Testis (tissue), 2 donors: ENCODE measurements at regions not wholly inside any gene's neighbourhood (a gene's known extent, or its start where the extent isn't known, plus 50 kb on each side); places are given as distances from the start of the nearest gene placed in this dataset.

Source experiments
- CTCF ChIP-seq, 3 experiments: fragments of 450-650 bp in 2 of 3; fragments of 200-600 bp in 1 of 3; sonication (generic) in 1 of 3; IDR thresholded peaks; one replicate each; pipeline ENCODE4 v1.5.1; 2016 to 2019; ENCODE audit warnings: antibody characterized with exemption in 3 of 3, mild to moderate bottlenecking in 2 of 3, moderate library complexity in 1 of 3
- POLR2A ChIP-seq: fragments of 450-650 bp; IDR thresholded peaks from one replicate; pipeline ENCODE4 v1.6.1; 2017; ENCODE audit warnings: antibody characterized with exemption, mild to moderate bottlenecking, moderate library complexity

GRCh38 chr6:14048837-14049236, 68.7 kb upstream of the CD83 start:
- TF ChIP-seq CTCF (IDR thresholded peaks at IDR 0.05) (no peak), POLR2A (no peak)
